CD4-positive, alpha-beta T cell treated with Interferon gamma for 1 hour (primary cell): ENCODE measurements at regions not wholly inside any gene's neighbourhood (a gene's known extent, or its start where the extent isn't known, plus 50 kb on each side); places are given as distances from the start of the nearest gene placed in this dataset.
"Not testable (repeated sequence)": the region's sequence is repeated elsewhere in the genome, so short reads cannot be mapped to it uniquely, and the experiment has no call there.

ENCODE experiments used
- DNase-seq: peaks from one replicate; pipeline ENCODE4 v3.0.0-alpha.2; 2020

GRCh38 chr9:108441251-108441650, 414.5 kb downstream of the ACTL7B start:
- DNase-seq: no peak

GRCh38 chr9:108439947-108440346, 415.8 kb downstream of the ACTL7B start:
- no peak for DNase-seq

- no peak for DNase-seq
Observed at GRCh38 chr9:108437656-108438055, 418.1 kb downstream of the ACTL7B start.

GRCh38 chr9:108436448-108436847, 419.3 kb downstream of the ACTL7B start:
- no peak for DNase-seq

- DNase-seq: no peak
Observed at GRCh38 chr9:108434502-108434901, 421.3 kb downstream of the ACTL7B start.

- DNase-seq: no peak
Observed at GRCh38 chr9:108434036-108434435, 421.8 kb downstream of the ACTL7B start.

DNA sequence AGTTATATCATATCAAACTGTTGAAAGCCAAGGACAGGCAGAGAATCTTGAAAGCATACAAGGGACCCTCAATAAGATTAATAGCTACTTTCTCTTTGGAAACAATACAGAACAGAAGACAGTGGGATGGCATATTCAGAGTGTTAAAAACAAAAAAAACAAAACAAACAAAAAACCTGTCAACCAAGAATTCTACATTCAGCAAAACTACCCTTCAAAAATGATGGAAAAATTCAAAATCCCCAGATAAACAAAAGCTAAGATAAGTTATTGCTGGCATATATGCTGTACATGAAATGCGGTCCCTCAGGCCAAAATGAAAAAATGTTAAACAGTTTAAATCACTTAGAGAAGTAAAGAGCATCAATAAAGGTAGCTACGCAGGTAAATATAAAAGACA, 425.1 kb downstream of the ACTL7B start:
- DNase-seq: no peak

DNA sequence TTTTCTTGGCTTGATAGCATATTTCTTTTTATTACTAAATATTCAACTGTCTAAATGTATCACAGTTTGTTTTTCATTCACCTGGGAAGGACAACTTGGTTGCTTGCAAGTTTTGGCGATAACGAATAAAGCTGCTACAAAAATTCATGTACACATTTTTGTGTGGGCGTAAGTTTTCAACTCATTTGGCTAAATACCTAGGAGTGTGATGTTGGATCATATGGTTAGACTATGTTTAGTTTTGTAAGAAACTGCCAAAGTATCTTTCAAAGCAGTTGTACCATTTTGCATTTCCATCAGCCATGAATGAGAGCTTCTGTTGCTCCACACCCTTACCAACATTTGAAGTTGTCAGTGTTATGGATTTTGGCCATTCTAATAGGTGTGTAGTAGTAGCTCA, 428.0 kb downstream of the ACTL7B start:
- no peak for DNase-seq

DNA sequence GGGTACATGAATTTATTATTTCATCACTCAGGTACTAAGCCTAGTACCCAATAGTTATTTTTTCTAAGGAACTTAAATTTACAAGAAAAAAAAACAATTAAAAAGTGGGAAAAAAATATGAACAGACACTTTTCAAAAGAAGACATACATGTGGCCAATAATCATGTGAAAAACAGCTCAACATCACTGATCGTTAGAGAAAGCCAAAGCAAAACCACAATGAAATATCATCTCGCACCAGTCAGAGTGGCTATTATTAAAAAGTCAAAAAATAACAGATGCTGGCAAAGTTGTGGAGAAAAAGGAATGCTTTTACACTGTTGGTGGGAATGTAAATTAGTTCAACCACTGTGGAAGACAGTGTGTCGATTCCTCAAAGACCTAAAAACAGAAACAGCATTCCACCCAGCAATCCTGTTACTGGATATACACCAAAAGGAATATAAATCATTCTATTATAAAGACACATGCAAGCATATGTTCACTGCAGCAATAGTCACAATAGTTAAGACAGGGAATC, 429.3 kb downstream of the ACTL7B start:
- not testable (repeated sequence) for DNase-seq

DNA sequence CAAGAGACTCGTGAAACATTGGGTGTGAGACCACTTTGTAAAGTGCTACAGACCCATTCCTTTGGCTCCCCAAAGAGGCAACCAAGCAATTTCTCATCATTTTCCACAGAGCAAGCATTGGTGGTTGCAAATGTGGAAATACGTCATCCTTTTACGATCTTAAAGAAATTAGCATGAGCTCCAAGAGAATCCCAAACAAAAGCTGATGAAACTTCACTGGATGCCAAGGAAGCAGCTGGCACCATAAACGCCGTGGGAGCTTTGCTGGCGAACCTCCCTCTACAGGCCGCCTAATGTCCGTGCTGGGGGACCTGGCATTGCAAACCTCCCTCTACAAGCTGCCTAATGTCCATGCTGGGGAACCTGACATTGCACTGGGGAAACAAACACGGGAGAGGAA, 432.4 kb downstream of the ACTL7B start:
- no peak for DNase-seq

- DNase-seq: no peak
Observed at GRCh38 chr9:108419379-108419778, 436.4 kb downstream of the ACTL7B start.

GRCh38 chr9:108417726-108418125, 438.1 kb downstream of the ACTL7B start:
- no peak for DNase-seq

- no peak for DNase-seq
Observed at GRCh38 chr9:108417312-108417711, 438.5 kb downstream of the ACTL7B start.

DNA sequence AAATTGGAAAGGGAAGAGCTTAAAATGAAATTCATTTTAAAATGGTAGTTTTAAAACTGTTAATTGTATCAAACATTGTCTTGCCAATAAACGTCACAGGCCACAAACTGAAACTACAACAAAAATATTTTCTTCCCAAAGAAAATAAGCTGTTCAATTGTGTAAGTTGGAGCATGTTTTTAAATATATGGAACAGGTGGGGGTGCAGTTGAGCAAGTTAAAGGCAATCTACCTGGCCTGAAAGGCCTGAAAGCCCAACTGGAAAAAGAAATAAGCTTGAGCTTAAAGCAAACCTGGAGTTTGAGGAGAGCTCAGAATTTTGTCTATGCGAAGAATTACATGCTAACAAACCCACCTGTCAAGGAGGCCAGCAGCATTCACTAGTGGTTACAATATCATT, 439.5 kb downstream of the ACTL7B start:
- no peak for DNase-seq

DNA sequence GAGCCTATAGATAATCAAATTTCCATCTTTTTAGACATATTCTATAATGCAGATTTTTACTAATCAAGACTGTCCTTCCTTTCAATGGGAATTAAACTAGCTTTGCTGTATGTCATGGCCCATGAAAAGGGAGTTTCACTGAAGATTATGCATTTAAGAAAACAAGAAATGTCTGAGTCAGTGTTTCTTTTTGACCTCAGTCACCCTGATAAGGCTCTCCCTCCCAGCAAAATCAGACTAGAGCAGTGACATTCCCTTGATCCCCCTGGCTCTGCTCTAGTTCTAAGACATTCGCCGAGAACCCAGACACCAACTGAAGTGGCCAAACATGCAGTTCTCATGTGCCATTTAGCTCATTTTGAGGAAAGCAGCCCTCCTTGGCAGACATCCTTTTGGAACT, 442.0 kb downstream of the ACTL7B start:
- no peak for DNase-seq

- no peak for DNase-seq
Observed at GRCh38 chr9:108412755-108413154, 443.0 kb downstream of the ACTL7B start.

- no peak for DNase-seq
Observed at GRCh38 chr9:108411632-108412031, 444.2 kb downstream of the ACTL7B start.

DNA sequence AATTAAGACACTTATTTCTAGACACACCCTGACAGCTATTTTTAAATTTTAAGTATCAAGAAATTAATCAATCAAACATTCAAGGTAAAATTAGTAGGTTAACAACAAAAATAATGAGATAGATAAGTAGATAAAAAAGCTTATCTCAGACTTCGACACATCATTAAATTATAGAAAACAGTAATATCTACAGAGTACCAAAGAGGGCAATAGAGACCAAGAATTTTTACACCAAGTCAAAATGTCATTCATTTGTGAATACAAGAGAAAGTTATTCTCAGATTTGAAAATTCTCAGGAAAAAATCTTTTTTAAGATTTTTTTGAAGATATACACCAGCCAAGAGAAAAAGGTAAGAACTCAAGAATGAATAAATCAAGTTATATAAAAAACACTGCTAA, 445.6 kb downstream of the ACTL7B start:
- DNase-seq: no peak

DNA sequence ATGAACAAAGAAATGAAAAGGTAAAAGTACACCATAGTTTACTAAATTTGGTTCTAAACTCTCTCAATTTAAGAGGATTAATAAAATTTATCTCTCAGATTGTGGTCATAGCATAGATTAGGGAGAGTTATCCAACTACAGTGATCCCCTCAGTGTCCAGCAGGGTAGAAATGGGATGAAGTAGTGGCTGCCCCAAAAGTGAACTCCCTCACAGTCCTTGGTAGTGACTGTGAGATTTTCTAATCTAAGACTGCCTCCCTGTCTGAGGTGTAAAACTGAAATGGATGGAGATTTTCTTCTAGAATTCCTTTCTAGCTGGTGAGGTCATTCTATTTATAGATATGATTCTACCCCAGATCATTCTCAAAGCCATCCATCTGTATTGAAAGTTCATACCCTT, 455.5 kb downstream of the ACTL7B start:
- DNase-seq: no peak

- no peak for DNase-seq
Observed at GRCh38 chr9:108399851-108400250, 455.9 kb downstream of the ACTL7B start.

GRCh38 chr9:108397286-108397685, 458.5 kb downstream of the ACTL7B start:
- no peak for DNase-seq

DNA sequence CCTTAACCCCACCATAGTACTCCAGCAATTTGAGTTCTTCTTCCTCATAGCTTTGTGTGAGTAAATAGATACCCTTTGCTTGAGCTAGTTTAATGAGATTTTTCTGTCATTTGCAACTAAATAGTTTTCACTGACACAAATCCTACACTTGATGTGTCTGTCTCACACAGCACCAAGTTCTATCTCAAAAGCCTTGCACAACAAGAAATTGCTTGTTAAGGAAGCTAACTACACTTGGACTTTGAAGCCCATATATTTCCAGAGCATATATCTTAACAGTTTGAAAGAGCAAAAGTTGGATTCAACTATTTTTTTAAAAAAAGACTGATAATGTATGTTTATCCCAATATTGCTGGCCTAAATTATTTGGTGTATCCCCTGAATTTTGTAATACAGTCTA, 459.2 kb downstream of the ACTL7B start:
- no peak for DNase-seq

- DNase-seq: no peak
Observed at GRCh38 chr9:108396193-108396592, 459.6 kb downstream of the ACTL7B start.

- DNase-seq: no peak
Observed at GRCh38 chr9:108395421-108395820, 460.4 kb downstream of the ACTL7B start.

GRCh38 chr9:108394726-108395125, 461.1 kb downstream of the ACTL7B start:
- DNase-seq: no peak

DNA sequence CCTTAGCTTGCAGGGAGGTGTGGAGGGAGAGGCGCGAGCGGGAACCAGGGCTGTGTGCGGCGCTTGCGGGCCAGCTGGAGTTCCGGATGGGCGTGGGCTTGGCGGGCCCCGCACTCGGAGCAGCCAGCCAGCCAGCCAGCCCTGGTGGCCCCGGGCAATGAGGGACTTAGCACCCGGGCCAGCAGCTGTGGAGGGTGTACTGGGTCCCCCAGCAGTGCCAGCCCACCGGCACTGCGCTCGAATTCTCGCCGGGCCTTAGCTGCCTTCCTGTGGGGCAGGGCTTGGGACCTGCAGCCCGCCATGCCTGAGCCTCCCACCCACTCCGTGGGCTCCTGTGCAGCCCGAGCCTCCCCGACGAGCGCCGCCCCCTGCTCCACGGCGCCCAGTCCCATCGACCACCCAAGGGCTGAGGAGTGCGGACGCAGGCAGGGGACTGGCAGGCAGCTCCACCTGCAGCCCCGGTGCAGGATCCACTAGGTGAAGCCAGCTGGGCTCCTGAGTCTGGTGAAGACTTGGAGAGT, 462.2 kb downstream of the ACTL7B start:
- not testable (repeated sequence) for DNase-seq
